GM12873 (cell line): ENCODE measurements at regions not wholly inside any gene's neighbourhood (a gene's known extent, or its start where the extent isn't known, plus 50 kb on each side); places are given as distances from the start of the nearest gene placed in this dataset.

ENCODE experiments used
- TF ChIP-seq, protein P1 (sequence below): IDR thresholded peaks from 2 replicates; pipeline ENCODE4 v1.5.1; 2012; ENCODE audit warnings: low read depth, mild to moderate bottlenecking, moderate library complexity, low read length, control low read depth; ENCODE audit not compliant: insufficient read depth; ENCODE audit errors: missing control alignments

DNA sequence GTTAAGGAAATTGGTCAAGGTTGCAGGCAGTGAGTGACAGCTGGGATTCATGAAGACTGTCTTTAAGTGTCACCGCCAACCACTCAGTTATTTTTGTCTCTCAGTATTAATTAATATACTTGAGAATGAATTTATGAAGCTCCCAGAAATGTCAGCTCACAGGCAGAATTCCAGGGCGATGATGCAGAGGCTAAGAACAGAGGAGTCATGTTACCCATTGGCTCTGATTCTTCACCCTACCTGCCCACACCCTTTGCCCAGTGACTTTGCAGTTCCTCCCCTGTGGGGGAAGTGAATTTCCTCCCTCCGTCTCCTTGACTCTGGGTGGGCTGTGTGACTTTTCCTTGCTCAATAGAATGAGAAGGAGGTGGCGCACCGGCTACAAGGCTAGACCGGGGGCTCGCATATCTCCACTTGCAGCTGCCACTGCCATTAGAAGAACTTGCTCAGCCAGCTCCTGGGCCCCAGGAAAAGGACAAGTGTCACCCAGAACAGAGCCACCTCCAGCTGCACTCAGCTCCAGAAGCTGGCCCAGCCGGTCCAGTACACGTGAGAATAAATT is 157.1 kb upstream of the PRKCQ start:
- TF ChIP-seq, protein P1, sequence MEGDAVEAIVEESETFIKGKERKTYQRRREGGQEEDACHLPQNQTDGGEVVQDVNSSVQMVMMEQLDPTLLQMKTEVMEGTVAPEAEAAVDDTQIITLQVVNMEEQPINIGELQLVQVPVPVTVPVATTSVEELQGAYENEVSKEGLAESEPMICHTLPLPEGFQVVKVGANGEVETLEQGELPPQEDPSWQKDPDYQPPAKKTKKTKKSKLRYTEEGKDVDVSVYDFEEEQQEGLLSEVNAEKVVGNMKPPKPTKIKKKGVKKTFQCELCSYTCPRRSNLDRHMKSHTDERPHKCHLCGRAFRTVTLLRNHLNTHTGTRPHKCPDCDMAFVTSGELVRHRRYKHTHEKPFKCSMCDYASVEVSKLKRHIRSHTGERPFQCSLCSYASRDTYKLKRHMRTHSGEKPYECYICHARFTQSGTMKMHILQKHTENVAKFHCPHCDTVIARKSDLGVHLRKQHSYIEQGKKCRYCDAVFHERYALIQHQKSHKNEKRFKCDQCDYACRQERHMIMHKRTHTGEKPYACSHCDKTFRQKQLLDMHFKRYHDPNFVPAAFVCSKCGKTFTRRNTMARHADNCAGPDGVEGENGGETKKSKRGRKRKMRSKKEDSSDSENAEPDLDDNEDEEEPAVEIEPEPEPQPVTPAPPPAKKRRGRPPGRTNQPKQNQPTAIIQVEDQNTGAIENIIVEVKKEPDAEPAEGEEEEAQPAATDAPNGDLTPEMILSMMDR, result no peak

GRCh38 chr10:6734286-6734685 is 154.2 kb upstream of the PRKCQ start:
- TF ChIP-seq, protein P1, result no peak

DNA sequence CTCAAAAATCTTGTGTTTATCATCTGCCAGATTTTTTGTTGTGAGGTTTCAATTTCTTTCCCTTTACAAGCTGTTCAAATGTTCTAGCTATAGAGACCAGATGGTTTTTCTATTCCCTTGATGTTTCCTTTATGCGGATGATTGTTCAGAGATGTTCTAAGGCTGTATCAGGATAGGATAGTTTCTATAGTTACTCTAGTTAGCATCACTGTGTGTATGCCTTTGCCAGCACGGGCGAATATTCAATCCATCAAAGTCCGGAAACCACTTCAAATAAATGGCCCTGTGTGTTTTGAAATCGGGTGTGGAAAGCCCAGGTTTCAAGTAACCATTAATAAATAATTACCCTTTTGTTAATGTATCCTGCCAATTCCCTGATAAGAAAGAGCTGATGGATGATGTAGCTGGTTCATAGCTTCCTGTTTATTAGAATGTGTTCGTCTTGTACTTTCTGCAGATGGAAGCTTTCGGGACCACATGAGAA is 149.8 kb upstream of the PRKCQ start:
- TF ChIP-seq, protein P1, result no peak

DNA sequence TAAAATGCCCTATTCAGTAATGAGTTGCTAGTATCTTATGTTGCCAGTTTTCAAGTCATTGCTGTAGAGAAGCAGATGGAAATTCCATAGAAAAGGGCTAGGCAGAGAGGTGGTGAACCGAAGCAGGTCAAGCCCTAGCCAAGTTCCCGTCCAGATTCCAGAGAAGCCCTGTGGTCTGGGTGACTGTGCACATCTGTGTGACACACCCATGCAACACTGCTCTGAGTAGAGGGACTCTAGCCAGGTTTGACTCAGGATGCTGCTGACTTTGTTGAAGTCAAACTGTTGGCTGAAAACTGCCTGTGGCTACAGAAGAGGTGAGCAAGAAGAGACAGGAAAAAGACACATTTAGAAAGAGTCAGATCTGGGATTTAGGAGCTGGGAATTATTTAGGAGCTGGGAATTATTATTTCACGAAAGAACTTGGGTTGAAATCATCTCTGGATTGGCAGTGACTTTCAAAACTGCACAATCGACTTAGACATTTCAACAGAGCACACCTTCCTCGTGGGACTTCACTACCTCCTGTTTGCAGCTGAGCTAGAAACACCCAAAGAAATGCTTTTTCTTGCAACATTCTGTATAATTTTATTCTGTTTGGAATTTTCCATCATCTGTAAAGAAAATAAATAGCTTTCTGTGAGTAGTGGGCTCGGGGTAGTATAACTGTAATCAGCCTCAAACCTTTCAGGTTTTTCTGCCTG is 149.1 kb upstream of the PRKCQ start:
- TF ChIP-seq, protein P1, result no peak

GRCh38 chr10:6726924-6727323 is 146.8 kb upstream of the PRKCQ start:
- TF ChIP-seq, protein P1, result no peak

DNA sequence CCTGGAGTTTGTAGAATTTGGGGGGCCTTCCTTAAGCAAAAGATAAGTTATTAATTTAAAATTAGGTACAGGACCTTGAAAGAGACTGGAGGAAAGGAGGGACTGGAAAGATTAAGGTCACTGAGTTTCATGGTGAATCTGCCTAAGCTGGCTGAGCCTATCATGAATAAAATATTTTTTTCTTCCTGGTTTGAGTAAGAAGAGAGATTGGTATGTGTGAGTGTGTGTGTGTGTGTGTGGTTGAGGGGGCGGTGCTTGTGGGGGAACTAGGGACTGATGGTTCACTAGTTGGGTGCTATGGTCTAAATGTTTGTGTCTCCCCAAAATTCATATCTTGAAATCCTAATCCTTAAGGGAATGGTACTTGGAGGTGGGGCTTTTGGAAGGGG is 142.5 kb upstream of the PRKCQ start:
- TF ChIP-seq, protein P1, result no peak

- TF ChIP-seq, protein P1, result no peak
Observed at GRCh38 chr10:6721964-6722615, 142.0 kb upstream of the PRKCQ start.
